ENCODE measurements at regions not wholly inside any gene's neighbourhood (a gene's known extent, or its start where the extent isn't known, plus 50 kb on each side); places are given as distances from the start of the nearest gene placed in this dataset.

DNA sequence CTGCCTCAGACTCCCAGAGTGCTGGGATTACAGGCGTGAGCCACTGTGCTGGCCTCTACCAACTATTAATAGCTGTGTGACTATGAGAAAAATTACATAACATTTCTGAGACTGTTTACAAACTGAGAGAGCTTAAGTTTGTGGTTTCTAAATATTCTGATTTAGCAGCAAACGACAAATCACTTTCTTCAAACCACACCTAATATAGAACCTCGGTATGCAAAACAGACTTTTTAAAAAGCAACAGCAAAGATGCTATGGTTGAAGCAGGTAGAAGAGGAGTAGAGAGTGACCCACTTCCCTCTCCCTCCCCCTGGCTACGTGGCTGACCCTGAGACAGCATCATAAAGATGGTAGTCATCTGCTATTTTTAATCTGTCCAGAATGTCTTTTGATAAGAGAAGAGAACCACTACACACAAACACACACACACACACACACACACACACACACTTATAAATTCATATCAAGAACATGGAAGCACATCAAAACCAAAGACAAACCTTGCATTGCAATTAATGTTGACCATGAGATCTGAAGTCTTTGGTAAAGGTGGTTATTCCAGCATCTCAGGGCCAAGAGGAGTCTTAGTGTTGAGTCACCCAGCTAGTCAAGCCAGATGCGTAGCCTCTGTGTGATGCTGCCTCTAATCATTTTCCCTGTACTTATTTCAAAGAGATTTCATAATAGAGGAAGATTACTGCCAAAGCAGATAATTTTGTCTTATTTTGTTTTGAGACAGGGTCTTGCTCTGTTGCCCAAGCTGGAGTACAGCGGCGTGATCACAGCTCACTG, 58.1 kb upstream of the TMEM215 start:
- Histone ChIP-seq H3K4me1 (ENCODE audit: insufficient read depth, low read length) (no peaks in the 10 kb centered on the region), H3K27ac (ENCODE audit: low read depth, low read length) (no peak overlapping the region), H3K36me3 (ENCODE audit: insufficient read depth, low read length) (no peaks in the 10 kb centered on the region), H3K4me3 (ENCODE audit: low read length in 2 of 2) (no peak overlapping the region), H3K9me3 (ENCODE audit: control insufficient read depth in 1 of 2, low read length in 2 of 2) (no peaks in the 10 kb centered on the region), H3K27me3 (ENCODE audit: insufficient read depth, low read length) (no peaks in the 10 kb centered on the region)
- no peak overlapping the region for H3K4me3 Mint-ChIP-seq
- H3K36me3 Mint-ChIP-seq: no peaks in the 10 kb centered on the region
- intact Hi-C loops (cut with micrococcal nuclease): no loop called here
- H3K9me3 Mint-ChIP-seq: peaks cover 0 to 14% (median 5%) of the 10 kb centered on the region in 8 donors
- peaks cover 0 to 1% (median 0%) of the 10 kb centered on the region in 4 donors for H3K4me1 Mint-ChIP-seq
- H3K27ac Mint-ChIP-seq: no peak overlapping the region
- no peak for DNase-seq
- peaks cover 1 to 2% of the 10 kb centered on the region in 2 donors for H3K27me3 Mint-ChIP-seq
- CTCF ChIA-PET (ENCODE audit: partially characterized antibody): no interaction called here
- POLR2A ChIA-PET (ENCODE audit: partially characterized antibody): no interaction called here

DNA sequence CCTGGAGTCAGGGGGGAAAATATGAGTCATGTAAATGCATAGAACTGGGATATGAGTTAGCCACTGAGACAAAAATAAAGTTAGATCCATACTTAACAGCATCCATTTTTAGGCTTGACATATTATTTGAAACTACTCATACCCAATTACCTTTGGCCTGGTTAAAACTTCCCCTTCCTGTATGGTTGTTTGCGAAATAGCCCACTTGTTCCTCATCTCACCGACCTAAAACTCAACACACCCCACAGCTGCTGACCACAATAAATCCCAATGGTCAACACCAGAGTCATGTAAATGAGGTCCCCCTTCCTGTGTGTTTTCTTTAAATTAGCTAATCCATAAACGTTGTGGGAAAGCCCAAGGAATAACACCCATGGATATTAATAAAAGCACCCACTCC, 55.2 kb upstream of the TMEM215 start:
- Histone ChIP-seq H3K9me3 (ENCODE audit: control insufficient read depth in 1 of 2, low read length in 2 of 2) (no peaks in the 10 kb centered on the region), H3K27ac (ENCODE audit: low read depth, low read length) (no peak overlapping the region), H3K4me1 (ENCODE audit: insufficient read depth, low read length) (no peaks in the 10 kb centered on the region), H3K4me3 (ENCODE audit: low read length in 2 of 2) (no peak overlapping the region), H3K27me3 (ENCODE audit: insufficient read depth, low read length) (no peaks in the 10 kb centered on the region), H3K36me3 (ENCODE audit: insufficient read depth, low read length) (no peaks in the 10 kb centered on the region)
- Mint-ChIP-seq H3K36me3 (no peaks in the 10 kb centered on the region), H3K4me1 (no peaks in the 10 kb centered on the region), H3K27ac (no peak overlapping the region), H3K4me3 (no peak overlapping the region), H3K27me3 (peaks cover 0 to 2% of the 10 kb centered on the region in 2 donors), H3K9me3 (peaks cover 0 to 14% (median 5%) of the 10 kb centered on the region in 8 donors)
- no peak for DNase-seq
- POLR2A ChIA-PET (ENCODE audit: partially characterized antibody): no interaction called here
- intact Hi-C loops (cut with micrococcal nuclease): no loop called here
- CTCF ChIA-PET (ENCODE audit: partially characterized antibody): no interaction called here
